Retinal pigment epithelial cell (primary cell): ENCODE measurements at regions not wholly inside any gene's neighbourhood (a gene's known extent, or its start where the extent isn't known, plus 50 kb on each side); places are given as distances from the start of the nearest gene placed in this dataset.

Experiments used
- DNase-seq: peaks from one replicate; pipeline ENCODE4 v3.0.0-alpha.2; 2010; ENCODE audit warnings: low read depth
- H3K4me3 ChIP-seq: 2 replicates; pipeline ENCODE4 v1.5.1; 2011; ENCODE audit warnings: mild to moderate bottlenecking, low read length, control low read depth, moderate library complexity
- TF ChIP-seq, protein P1 (sequence below): conservative IDR thresholded peaks from 2 replicates; pipeline ENCODE4 v1.5.1; 2011; ENCODE audit warnings: low read depth, low read length, control low read depth, inconsistent platforms

DNA sequence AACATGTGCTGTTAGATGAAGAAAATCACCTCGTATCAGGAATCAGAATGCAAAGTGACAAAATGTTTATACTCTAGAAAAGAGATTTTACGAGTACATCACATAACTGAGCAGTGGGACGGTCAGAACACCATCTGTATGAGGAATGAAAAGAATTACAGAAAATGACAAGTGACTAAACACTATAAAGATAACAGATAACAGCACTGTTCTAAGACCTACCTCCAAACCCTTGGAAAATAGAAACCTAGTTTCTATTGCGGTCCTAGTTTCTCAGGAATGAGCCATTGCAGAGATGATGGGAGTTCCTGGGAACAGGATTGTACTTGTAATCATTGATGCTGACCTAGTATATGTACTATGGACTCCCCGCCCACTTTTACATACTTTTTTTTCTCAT, 839.4 kb upstream of the ADAMTS5 start:
- no peak overlapping the region for H3K4me3 ChIP-seq
- TF ChIP-seq, protein P1, sequence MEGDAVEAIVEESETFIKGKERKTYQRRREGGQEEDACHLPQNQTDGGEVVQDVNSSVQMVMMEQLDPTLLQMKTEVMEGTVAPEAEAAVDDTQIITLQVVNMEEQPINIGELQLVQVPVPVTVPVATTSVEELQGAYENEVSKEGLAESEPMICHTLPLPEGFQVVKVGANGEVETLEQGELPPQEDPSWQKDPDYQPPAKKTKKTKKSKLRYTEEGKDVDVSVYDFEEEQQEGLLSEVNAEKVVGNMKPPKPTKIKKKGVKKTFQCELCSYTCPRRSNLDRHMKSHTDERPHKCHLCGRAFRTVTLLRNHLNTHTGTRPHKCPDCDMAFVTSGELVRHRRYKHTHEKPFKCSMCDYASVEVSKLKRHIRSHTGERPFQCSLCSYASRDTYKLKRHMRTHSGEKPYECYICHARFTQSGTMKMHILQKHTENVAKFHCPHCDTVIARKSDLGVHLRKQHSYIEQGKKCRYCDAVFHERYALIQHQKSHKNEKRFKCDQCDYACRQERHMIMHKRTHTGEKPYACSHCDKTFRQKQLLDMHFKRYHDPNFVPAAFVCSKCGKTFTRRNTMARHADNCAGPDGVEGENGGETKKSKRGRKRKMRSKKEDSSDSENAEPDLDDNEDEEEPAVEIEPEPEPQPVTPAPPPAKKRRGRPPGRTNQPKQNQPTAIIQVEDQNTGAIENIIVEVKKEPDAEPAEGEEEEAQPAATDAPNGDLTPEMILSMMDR = no peak
- DNase-seq = no peak

DNA sequence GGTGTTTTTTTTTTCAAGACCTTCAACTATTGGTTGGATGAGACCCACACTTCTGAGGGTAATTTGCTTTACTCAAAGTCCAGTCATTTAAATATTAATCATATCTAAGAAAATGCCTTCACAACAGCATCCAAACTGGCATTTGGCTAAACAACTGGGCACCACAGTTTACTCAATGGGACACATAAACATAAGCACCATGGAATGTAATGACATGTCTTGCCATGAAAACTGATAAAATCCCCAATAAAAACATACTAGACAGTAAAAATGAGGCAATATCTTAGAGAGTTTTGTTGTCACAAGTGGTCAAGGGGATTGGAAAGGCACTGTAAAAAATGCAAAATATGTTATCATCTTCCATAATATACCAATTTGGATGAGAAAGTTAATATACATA, 838.8 kb upstream of the ADAMTS5 start:
- TF ChIP-seq, protein P1 = no peak
- H3K4me3 ChIP-seq = no peak overlapping the region
- no peak for DNase-seq

DNA sequence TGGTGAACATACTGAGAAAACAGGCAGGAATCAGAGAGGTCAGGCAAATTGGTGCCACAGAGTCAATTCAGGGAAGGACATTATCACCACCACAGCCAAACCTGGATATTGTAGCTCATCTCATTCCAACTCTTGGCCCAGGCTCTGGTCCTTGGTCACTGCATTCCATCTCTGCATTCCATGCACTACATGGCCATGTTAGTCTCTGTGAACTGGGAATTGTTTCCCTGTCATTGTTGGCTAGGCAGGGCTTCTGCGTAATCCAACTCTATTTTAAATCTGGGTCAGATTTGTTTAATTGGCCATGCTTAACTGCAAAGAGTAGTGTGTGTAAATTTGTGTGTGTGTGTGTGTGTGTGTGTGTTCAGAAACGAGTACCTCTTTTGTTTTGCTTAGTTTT, 837.6 kb upstream of the ADAMTS5 start:
- no peak overlapping the region for H3K4me3 ChIP-seq
- TF ChIP-seq, protein P1 = no peak
- DNase-seq = no peak

DNA sequence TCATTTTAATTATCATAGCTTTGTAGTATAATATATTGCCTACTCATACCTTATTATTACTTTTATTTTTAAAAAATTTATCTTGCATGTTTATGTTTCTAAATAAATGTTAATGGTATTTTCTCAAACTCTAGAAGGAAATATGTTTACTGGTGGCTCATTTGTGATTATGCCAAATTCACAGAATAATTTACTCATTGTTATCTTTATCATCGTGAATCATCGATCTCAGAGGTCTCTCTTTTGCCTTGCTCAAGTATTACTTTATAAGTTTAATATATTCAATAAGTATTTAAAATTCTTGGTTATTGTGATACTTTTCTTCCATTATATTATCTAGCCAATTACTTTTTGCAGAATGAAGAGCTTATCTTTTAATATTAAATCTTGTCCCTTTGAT, 836.7 kb upstream of the ADAMTS5 start:
- TF ChIP-seq, protein P1 = no peak
- DNase-seq = no peak
- H3K4me3 ChIP-seq = no peak overlapping the region

DNA sequence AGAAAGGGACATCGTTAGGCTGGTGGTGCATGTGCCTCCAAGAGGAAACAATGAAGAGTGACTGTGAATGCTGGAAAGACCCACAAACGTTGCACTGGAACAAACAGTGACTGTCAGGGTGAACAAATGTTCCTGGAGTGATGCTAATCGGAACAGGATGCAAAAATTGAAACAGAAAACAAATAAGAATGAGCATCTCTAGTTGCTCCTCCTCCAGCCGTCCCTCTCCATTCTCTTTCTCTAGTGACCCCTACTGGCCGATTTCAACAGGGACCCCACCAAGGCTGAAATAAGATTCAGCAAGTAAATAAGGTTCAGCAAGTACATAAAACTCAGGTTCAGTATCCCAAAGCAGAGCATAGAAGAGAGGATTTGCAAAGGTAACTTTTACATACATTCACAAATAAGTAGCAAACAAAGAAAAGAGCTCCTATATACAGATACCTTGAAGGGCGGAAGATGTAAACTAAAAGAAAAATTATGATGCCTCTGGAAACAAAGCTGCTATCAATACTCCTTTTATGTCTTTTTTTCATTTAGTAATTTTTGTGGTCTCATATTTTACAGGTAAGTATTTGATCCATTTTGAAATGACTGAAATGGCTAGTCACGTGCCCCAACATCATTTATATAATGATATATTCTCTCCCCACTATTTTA, 836.1 kb upstream of the ADAMTS5 start:
- no peak for DNase-seq
- H3K4me3 ChIP-seq = no peak overlapping the region
- TF ChIP-seq, protein P1 = peak; percentile 84

DNA sequence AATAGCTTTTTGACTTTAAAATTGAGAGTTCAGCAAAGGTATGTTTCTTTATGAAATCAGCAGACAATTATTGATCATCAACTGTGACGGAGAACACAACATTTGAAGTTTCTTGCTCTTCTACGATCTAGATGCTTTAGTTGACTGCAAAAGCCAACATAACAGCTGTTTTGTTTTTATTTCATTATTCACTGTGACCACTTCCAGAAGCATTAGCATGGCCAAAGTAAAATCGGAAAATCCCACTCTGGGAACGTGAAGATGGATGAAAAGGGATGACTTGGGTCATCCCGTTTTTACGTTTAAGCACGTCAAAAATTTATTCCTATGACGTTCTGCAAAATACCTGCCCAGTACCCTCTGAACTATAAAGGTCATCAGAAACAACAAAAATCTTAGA, 833.0 kb upstream of the ADAMTS5 start:
- DNase-seq = no peak
- TF ChIP-seq, protein P1 = no peak

DNA sequence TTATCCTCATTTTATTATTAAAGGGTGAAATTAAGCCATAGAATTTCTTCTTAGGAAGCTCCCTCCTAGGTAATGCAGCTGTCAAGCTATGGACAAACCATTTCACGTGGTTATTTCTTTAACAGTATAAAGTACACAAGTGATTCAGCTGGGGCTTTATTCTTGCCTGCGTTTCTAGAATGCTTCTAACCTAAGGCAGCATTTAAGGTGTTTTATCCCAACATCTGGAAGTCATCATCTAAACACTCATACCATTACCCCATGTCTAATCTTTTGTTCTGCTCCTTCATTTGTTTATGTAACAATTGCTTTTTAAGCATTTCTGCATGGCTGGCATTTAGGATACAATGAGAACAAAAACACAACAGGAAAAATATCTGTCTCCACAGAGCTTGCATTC, 829.2 kb upstream of the ADAMTS5 start:
- DNase-seq = no peak
- TF ChIP-seq, protein P1 = no peak
- H3K4me3 ChIP-seq = no peak overlapping the region

More for the DNA sequence above, 833.0 kb upstream of the ADAMTS5 start:
- H3K4me3 ChIP-seq = no peak overlapping the region
